ENCODE measurements at regions not wholly inside any gene's neighbourhood (a gene's known extent, or its start where the extent isn't known, plus 50 kb on each side); places are given as distances from the start of the nearest gene placed in this dataset.

DNA sequence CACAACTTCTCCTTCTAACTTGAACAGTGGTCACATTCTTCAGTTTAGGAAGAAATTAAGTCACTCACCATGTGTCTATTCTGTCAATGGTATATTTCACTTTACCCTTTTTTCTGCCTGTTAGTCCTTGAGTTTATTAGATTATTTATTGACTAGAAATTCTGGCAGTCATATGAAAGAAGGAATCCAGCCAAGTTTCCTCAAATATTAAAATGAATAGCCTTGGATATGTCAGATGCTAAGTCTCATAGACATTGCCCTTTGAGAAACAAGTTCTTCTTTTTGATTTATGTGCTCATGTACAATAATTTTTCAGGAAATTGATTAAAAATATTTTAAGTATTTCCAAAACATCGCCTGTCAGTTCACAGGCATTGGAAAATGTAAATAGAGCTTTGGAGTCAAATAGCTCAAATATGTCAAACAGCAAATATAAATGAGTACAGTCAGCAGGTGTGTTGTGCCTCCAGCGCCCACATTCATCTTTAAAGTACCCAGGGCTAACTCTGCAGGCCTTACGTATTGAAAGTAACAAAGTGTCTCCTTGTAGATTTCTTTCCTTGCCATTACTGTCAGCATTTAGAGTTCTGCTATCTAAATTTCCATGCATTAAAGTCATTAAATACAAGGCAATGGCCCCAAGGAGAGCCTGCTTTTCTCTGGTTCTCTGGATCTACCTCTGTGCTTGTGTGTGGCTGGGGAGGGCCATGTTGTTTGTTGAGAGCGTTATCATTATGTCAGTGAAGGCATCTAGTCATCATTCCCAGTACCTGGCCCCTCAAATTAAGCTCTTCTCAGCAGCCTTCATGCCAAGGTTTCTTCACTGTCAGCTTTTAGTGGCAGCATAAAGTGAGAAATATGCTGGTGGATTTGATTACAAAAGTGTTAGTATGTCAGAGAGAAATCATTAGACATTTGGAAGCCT is 76.3 kb upstream of the TRPC4 start:
- Histone ChIP-seq H3K27ac (ENCODE audit: poor library complexity, severe bottlenecking) (no peak overlapping the region), H3K4me3 (ENCODE audit: severe bottlenecking) (no peak overlapping the region), H3K9me3 (ENCODE audit: severe bottlenecking) (no peaks in the 10 kb centered on the region), H3K27me3 (ENCODE audit: insufficient read depth, poor library complexity, severe bottlenecking) (no peaks in the 10 kb centered on the region), H3K4me1 (ENCODE audit: insufficient read depth, poor library complexity, severe bottlenecking) (no peaks in the 10 kb centered on the region), H3K36me3 (ENCODE audit: low read depth) (no peaks in the 10 kb centered on the region)
- no peak for DNase-seq (ENCODE audit: low spot score)
- no peak for ATAC-seq (ENCODE audit: low read depth)
- TF ChIP-seq, protein P1, sequence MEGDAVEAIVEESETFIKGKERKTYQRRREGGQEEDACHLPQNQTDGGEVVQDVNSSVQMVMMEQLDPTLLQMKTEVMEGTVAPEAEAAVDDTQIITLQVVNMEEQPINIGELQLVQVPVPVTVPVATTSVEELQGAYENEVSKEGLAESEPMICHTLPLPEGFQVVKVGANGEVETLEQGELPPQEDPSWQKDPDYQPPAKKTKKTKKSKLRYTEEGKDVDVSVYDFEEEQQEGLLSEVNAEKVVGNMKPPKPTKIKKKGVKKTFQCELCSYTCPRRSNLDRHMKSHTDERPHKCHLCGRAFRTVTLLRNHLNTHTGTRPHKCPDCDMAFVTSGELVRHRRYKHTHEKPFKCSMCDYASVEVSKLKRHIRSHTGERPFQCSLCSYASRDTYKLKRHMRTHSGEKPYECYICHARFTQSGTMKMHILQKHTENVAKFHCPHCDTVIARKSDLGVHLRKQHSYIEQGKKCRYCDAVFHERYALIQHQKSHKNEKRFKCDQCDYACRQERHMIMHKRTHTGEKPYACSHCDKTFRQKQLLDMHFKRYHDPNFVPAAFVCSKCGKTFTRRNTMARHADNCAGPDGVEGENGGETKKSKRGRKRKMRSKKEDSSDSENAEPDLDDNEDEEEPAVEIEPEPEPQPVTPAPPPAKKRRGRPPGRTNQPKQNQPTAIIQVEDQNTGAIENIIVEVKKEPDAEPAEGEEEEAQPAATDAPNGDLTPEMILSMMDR (IDR thresholded peaks at IDR 0.05; ENCODE audit: poor library complexity, severe bottlenecking): no peak

DNA sequence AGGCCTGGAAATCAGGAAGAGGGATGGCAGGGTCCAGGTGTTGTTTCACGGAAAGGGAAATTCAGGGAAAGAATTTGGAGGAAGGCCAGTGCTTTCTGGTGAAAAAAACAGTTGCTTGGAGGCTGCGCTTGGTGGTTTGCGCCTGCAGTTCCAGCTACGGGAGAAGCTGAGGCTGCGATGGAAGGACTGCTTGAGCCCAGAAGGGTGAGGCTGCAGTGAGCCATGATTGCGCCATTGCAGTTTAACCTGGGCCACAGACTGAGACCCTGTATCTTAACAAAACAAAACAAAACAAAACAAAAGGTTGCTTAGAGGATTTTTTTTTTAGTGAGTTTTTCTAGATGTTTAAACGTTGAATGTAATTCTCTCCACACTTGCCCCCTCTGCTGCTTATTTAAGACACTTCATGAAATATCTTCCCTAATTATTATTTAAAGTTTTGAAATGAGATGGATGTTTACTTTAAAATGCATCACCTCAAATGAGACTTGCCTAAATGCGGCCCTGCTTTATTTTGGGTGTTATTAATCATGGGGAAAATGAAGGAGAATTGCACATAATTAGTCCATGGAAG is 75.4 kb upstream of the TRPC4 start:
- no peak overlapping the region for H3K4me3 ChIP-seq (ENCODE audit: severe bottlenecking)
- H3K27me3 ChIP-seq (ENCODE audit: insufficient read depth, poor library complexity, severe bottlenecking): no peaks in the 10 kb centered on the region
- no peak overlapping the region for H3K27ac ChIP-seq (ENCODE audit: poor library complexity, severe bottlenecking)
- H3K4me1 ChIP-seq (ENCODE audit: insufficient read depth, poor library complexity, severe bottlenecking): no peaks in the 10 kb centered on the region
- H3K9me3 ChIP-seq (ENCODE audit: severe bottlenecking): no peaks in the 10 kb centered on the region
- no peaks in the 10 kb centered on the region for H3K36me3 ChIP-seq (ENCODE audit: low read depth)
- TF ChIP-seq, protein P1 (IDR thresholded peaks at IDR 0.05; ENCODE audit: poor library complexity, severe bottlenecking): no peak
- DNase-seq (ENCODE audit: low spot score) (no peak), ATAC-seq (ENCODE audit: low read depth) (no peak)

GRCh38 chr13:37944081-37944868 is 74.7 kb upstream of the TRPC4 start:
- no peaks in the 10 kb centered on the region for H3K36me3 ChIP-seq (ENCODE audit: low read depth)
- H3K27me3 ChIP-seq (ENCODE audit: insufficient read depth, poor library complexity, severe bottlenecking): no peaks in the 10 kb centered on the region
- TF ChIP-seq, protein P1 (IDR thresholded peaks at IDR 0.05; ENCODE audit: poor library complexity, severe bottlenecking): no peak
- no peak overlapping the region for H3K27ac ChIP-seq (ENCODE audit: poor library complexity, severe bottlenecking)
- H3K4me3 ChIP-seq (ENCODE audit: severe bottlenecking): no peak overlapping the region
- no peaks in the 10 kb centered on the region for H3K9me3 ChIP-seq (ENCODE audit: severe bottlenecking)
- ATAC-seq (ENCODE audit: low read depth) (no peak), DNase-seq (ENCODE audit: low spot score) (no peak)
- no peaks in the 10 kb centered on the region for H3K4me1 ChIP-seq (ENCODE audit: insufficient read depth, poor library complexity, severe bottlenecking)

DNA sequence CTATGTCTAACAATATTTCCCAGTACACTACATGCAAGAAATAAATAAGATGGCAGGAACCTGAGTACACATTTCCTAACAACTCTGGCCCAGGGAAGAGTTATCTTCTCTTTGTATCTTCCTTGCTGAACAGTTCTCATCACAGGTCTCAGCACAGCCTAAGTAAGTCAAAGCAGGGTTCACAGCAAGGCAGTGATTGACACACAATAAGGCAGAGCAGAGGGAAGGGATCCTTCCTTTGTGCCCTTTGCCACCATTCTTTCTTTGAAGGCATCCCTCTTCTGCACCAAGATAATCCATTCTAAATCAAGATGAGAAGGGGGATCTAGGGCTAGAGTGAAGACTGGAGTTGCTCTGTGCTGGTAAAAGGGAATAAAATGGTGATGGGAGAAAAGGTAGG is 73.4 kb upstream of the TRPC4 start:
- ATAC-seq (ENCODE audit: low read depth): no peak
- H3K27ac ChIP-seq (ENCODE audit: poor library complexity, severe bottlenecking): no peak overlapping the region

More for the DNA sequence above, 73.4 kb upstream of the TRPC4 start:
- no peaks in the 10 kb centered on the region for H3K36me3 ChIP-seq (ENCODE audit: low read depth)
- no peaks in the 10 kb centered on the region for H3K27me3 ChIP-seq (ENCODE audit: insufficient read depth, poor library complexity, severe bottlenecking)
- DNase-seq (ENCODE audit: low spot score): no peak
- no peak overlapping the region for H3K4me3 ChIP-seq (ENCODE audit: severe bottlenecking)
- H3K9me3 ChIP-seq (ENCODE audit: severe bottlenecking): no peaks in the 10 kb centered on the region
- H3K4me1 ChIP-seq (ENCODE audit: insufficient read depth, poor library complexity, severe bottlenecking): no peaks in the 10 kb centered on the region
- TF ChIP-seq, protein P1 (IDR thresholded peaks at IDR 0.05; ENCODE audit: poor library complexity, severe bottlenecking): no peak
